ENCODE measurements at regions not wholly inside any gene's neighbourhood (a gene's known extent, or its start where the extent isn't known, plus 50 kb on each side); places are given as distances from the start of the nearest gene placed in this dataset.

GRCh38 chr2:173590276-173590861 is 235.7 kb downstream of the CDCA7 start:
- no peak for FAIRE-seq

- FAIRE-seq: no peak
Observed at GRCh38 chr2:173593109-173593508, 238.4 kb downstream of the CDCA7 start.

- FAIRE-seq: no peak
Observed at GRCh38 chr2:173596244-173596643, 241.6 kb downstream of the CDCA7 start.

GRCh38 chr2:173598525-173598924 is 243.9 kb downstream of the CDCA7 start:
- no peak for FAIRE-seq

GRCh38 chr2:173599821-173600359 is 245.2 kb downstream of the CDCA7 start:
- FAIRE-seq: no peak

GRCh38 chr2:173602153-173602795 is 247.6 kb downstream of the CDCA7 start:
- no peak for FAIRE-seq

GRCh38 chr2:173605994-173606393 is 251.3 kb downstream of the CDCA7 start:
- no peak for FAIRE-seq

GRCh38 chr2:173606619-173607248 is 252.1 kb downstream of the CDCA7 start:
- FAIRE-seq: no peak

GRCh38 chr2:173607606-173608311 is 253.1 kb downstream of the CDCA7 start:
- no peak for FAIRE-seq

GRCh38 chr2:173611121-173611520 is 256.4 kb downstream of the CDCA7 start:
- no peak for FAIRE-seq

GRCh38 chr2:173612354-173612753 is 257.7 kb downstream of the CDCA7 start:
- no peak for FAIRE-seq

GRCh38 chr2:173613386-173613785 is 258.7 kb downstream of the CDCA7 start:
- FAIRE-seq: no peak

GRCh38 chr2:173614265-173614930 is 259.7 kb downstream of the CDCA7 start:
- no peak for FAIRE-seq

- FAIRE-seq: no peak
Observed at GRCh38 chr2:173623438-173624319, 269.0 kb downstream of the CDCA7 start.

GRCh38 chr2:173625315-173625714 is 270.6 kb downstream of the CDCA7 start:
- FAIRE-seq: no peak

- FAIRE-seq: no peak
Observed at GRCh38 chr2:173629076-173629475, 274.4 kb downstream of the CDCA7 start.

- FAIRE-seq: no peak
Observed at GRCh38 chr2:173630425-173631126, 275.9 kb downstream of the CDCA7 start.

GRCh38 chr2:173631127-173631460 is 276.4 kb downstream of the CDCA7 start:
- FAIRE-seq: no peak

- FAIRE-seq: no peak
Observed at GRCh38 chr2:173644146-173644545, 289.5 kb downstream of the CDCA7 start.

GRCh38 chr2:173647681-173648311 is 293.1 kb downstream of the CDCA7 start:
- no peak for FAIRE-seq

- FAIRE-seq: no peak
Observed at GRCh38 chr2:173648816-173649215, 294.1 kb downstream of the CDCA7 start.
